IMR-90 (cell line): ENCODE measurements at regions not wholly inside any gene's neighbourhood (a gene's known extent, or its start where the extent isn't known, plus 50 kb on each side); places are given as distances from the start of the nearest gene placed in this dataset.
A peak's percentile ranks its signal among the peaks of the same experiment; 100 is the strongest.

ENCODE experiments used
- ATAC-seq: fragments of 200-7000 bp; cut with Tn5 transposase; 2 replicates; pipeline ENCODE4 v1.9.1; 2020; ENCODE audit warnings: low read depth, mild to moderate bottlenecking, moderate library complexity
- BruUV-seq: library from RNA; stranded (reverse); fragments of 400-500 nt; replicated peaks from 2 replicates; lab custom pipeline; 2021; lab: Mats Ljungman, UMichigan
- CTCF ChIA-PET: fragments of 300-600 bp; formaldehyde crosslinking; extraction: SDS; loops from one replicate; lab custom pipeline; 2021; ENCODE audit warnings: antibody characterized with exemption; lab: Yijun Ruan, JAX
- POLR2A ChIA-PET: fragments of 300-600 bp; sonication (Branson Sonifier 250); formaldehyde crosslinking; loops from one replicate; lab custom pipeline; 2022; ENCODE audit warnings: antibody characterized with exemption; ENCODE audit not compliant: unreplicated experiment; lab: Charles Lee
- DNase-seq: peaks from one replicate; pipeline ENCODE4 v3.0.0; 2013
- H2AFZ ChIP-seq: replicated peaks from 2 replicates; pipeline ENCODE3; 2013; ENCODE audit warnings: low read length, mild to moderate bottlenecking; ENCODE audit not compliant: poor library complexity
- H2AK5ac ChIP-seq: 2 replicates; pipeline ENCODE4 v1.6.1; 2013; ENCODE audit warnings: low read depth, low read length, inconsistent platforms
- H2AK9ac ChIP-seq: replicated peaks from 2 replicates; pipeline ENCODE3; 2013; ENCODE audit warnings: mild to moderate bottlenecking, low read depth, low read length, moderate library complexity; ENCODE audit not compliant: poor library complexity
- H2BK120ac ChIP-seq: 2 replicates; pipeline ENCODE4 v1.6.1; 2013; ENCODE audit warnings: low read depth, low read length, inconsistent platforms
- H2BK15ac ChIP-seq: 3 replicates; pipeline ENCODE4 v1.6.1; 2013; ENCODE audit warnings: low read depth, low read length, inconsistent platforms
- H2BK20ac ChIP-seq: 2 replicates; pipeline ENCODE4 v1.6.1; 2013; ENCODE audit warnings: low read depth, mild to moderate bottlenecking, inconsistent platforms, low read length, moderate library complexity
- H2BK5ac ChIP-seq: 2 replicates; pipeline ENCODE4 v1.6.1; 2013; ENCODE audit warnings: mild to moderate bottlenecking, low read depth, low read length, inconsistent platforms; ENCODE audit not compliant: poor library complexity, severe bottlenecking
- H3K14ac ChIP-seq: replicated peaks from 2 replicates; pipeline ENCODE4 v1.6.1; 2013; ENCODE audit warnings: low read depth, low read length, inconsistent platforms
- H3K18ac ChIP-seq: 2 replicates; pipeline ENCODE4 v1.6.1; 2013; ENCODE audit warnings: low read depth, low read length, control low read depth
- H3K23ac ChIP-seq: 2 replicates; pipeline ENCODE4 v1.6.1; 2013; ENCODE audit warnings: low read depth, low read length, inconsistent platforms
- H3K27ac ChIP-seq: 2 replicates; pipeline ENCODE4 v1.5.1; 2013; ENCODE audit warnings: mild to moderate bottlenecking, control low read depth, low read length; ENCODE audit not compliant: insufficient read depth
- H3K27me3 ChIP-seq: 2 replicates; pipeline ENCODE4 v1.6.1; 2013; ENCODE audit warnings: low read length; ENCODE audit not compliant: control insufficient read depth, insufficient read depth
- H3K36me3 ChIP-seq: 2 replicates; pipeline ENCODE4 v1.6.1; 2013; ENCODE audit warnings: low read length, mixed read lengths; ENCODE audit not compliant: control insufficient read depth, insufficient read depth
- H3K4ac ChIP-seq: 2 replicates; pipeline ENCODE4 v1.6.1; 2013; ENCODE audit warnings: low read depth, low read length, inconsistent platforms
- H3K4me1 ChIP-seq: 2 replicates; pipeline ENCODE4 v1.6.1; 2013; ENCODE audit warnings: low read length, mixed read lengths; ENCODE audit not compliant: control insufficient read depth, insufficient read depth
- H3K4me2 ChIP-seq: 2 replicates; pipeline ENCODE4 v1.6.1; 2013; ENCODE audit warnings: low read depth, mild to moderate bottlenecking, control low read depth, low read length, moderate library complexity
- H3K4me3 ChIP-seq: 2 replicates; pipeline ENCODE4 v1.5.1; 2013; ENCODE audit warnings: low read depth, mild to moderate bottlenecking, control low read depth, low read length, moderate library complexity; ENCODE audit not compliant: insufficient read depth
- H3K56ac ChIP-seq: 2 replicates; pipeline ENCODE4 v1.6.1; 2013; ENCODE audit warnings: low read length, inconsistent platforms; ENCODE audit not compliant: insufficient read depth; ENCODE audit errors: extremely low read depth
- H3K79me1 ChIP-seq, 2 experiments: 2 replicates each; pipeline ENCODE4 v1.6.1; 2013; ENCODE audit warnings: low read length in 2 of 2, inconsistent platforms in 1 of 2, low read depth in 1 of 2
- H3K9ac ChIP-seq: 2 replicates; pipeline ENCODE4 v1.6.1; 2013; ENCODE audit warnings: low read depth, low read length, control low read depth
- H3K9me1 ChIP-seq: 2 replicates; pipeline ENCODE4 v1.6.1; 2013; ENCODE audit warnings: low read length, inconsistent platforms; ENCODE audit not compliant: insufficient read depth
- H3K9me3 ChIP-seq: 2 replicates; pipeline ENCODE4 v1.6.1; 2013; ENCODE audit warnings: low read length; ENCODE audit not compliant: control insufficient read depth, insufficient read depth
- H4K20me1 ChIP-seq: 2 replicates; pipeline ENCODE4 v1.6.1; 2013; ENCODE audit warnings: low read length, inconsistent platforms; ENCODE audit not compliant: insufficient read depth
- H4K5ac ChIP-seq: 2 replicates; pipeline ENCODE4 v1.6.1; 2013; ENCODE audit warnings: mild to moderate bottlenecking, low read depth, low read length, control low read depth
- H4K8ac ChIP-seq, 2 experiments: 2 replicates each; pipeline ENCODE4 v1.6.1; 2013; ENCODE audit warnings: low read depth in 2 of 2, low read length in 2 of 2, control low read depth in 1 of 2, inconsistent platforms in 1 of 2
- H4K91ac ChIP-seq: 2 replicates; pipeline ENCODE4 v1.6.1; 2013; ENCODE audit warnings: low read depth, low read length, inconsistent platforms; ENCODE audit not compliant: insufficient read depth
- CEBPB ChIP-seq: IDR thresholded peaks from 2 replicates; pipeline ENCODE4 v1.6.1; 2012; ENCODE audit warnings: low read depth, low read length, improper control_type of control experiment
- RAD21 ChIP-seq: IDR thresholded peaks from 2 replicates; pipeline ENCODE4 v1.6.1; 2012; ENCODE audit warnings: low read length, improper control_type of control experiment
- SMC3 ChIP-seq: fragments of 150-350 bp; IDR thresholded peaks from 2 replicates; pipeline ENCODE4 v1.6.1; 2016; ENCODE audit warnings: low read depth, mild to moderate bottlenecking, antibody characterized with exemption, low read length, moderate library complexity
- WGBS, 2 experiments: methylation state at CpG; one replicate each; pipeline versions ENCODE4 v1.1.5 to v1.1.7; 2013; ENCODE audit warnings: missing lambda C conversion rate in 2 of 2; ENCODE audit not compliant: insufficient read length in 1 of 2; ENCODE audit errors: extremely low coverage in 2 of 2; 5-methylcytosine and 5-hydroxymethylcytosine counted together
- dilution Hi-C: fragments of 300-500 bp; cut with HindIII; formaldehyde crosslinking; loops from one replicate; pipeline ENCODE4 v1.14.3; 2018; ENCODE audit warnings: low sequenced_read_pairs; ENCODE audit not compliant: unreplicated experiment
- in situ Hi-C: fragments of 300-500 bp; cut with MboI; formaldehyde crosslinking; loops from 3 replicates; pipeline ENCODE4 v1.14.3; 2019; ENCODE audit warnings: low sequenced_read_pairs, inconsistent platforms, mixed read lengths
- intact Hi-C: fragments of 100-400 bp; cut with micrococcal nuclease; formaldehyde crosslinking; loops from 2 replicates; pipeline ENCODE4 v1.10.0; 2022

DNA sequence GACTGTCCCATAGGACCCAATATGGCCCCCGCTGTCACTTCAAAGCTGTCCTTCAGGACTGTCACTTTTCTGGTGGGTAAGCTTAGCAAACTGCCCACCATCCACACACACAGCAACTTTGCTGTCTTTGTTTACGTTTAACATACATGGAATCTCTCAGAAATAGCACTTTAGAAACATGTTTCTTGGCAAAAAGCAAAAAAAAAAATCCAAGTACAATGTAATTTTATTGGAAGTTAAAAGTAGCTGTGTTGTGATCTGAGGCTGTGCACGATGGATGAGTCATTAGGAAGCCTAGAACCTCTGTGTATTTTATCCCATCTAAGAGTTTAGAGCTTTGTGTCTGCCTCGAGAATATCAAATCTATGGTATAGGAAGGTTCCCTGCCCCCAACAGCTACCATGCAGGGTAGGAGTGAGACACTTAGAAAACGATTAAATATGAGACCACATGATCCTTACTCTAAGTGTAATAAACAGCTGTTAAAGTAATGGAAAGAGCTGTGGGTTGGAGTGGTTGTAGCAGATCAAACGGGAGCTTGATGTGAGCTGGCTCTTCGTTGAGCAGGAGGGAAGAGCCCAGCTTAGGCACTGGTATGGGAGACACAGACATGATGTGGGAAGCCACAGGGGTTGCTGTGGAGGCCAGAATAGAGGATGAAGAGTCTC, 119.5 kb downstream of the PLEKHG1 start:
- Histone ChIP-seq H2BK5ac (no peak overlapping the region), H4K20me1 (no peaks in the 10 kb centered on the region), H3K4me3 (no peak overlapping the region), H2BK20ac (no peak overlapping the region), H3K9ac (no peak overlapping the region), H3K36me3 (no peaks in the 10 kb centered on the region), H3K18ac (no peak overlapping the region), H4K91ac (no peak overlapping the region), H3K9me3 (no peaks in the 10 kb centered on the region), H3K4me2 (no peak overlapping the region), H3K4ac (no peak overlapping the region), H2BK15ac (no peak overlapping the region), H2AK5ac (no peak overlapping the region), H4K5ac (no peak overlapping the region), H3K56ac (no peak overlapping the region), H3K79me1 (no peaks in the 10 kb centered on the region), H2BK120ac (no peak overlapping the region), H3K23ac (no peak overlapping the region), H4K8ac (no peak overlapping the region), H3K27ac (no peak overlapping the region), H3K27me3 (no peaks in the 10 kb centered on the region; the same call in 1 of the 2 replicates), H3K9me1 (no peaks in the 10 kb centered on the region), H2AFZ (no peak overlapping the region), H3K14ac (no peak overlapping the region), H3K4me1 (no peaks in the 10 kb centered on the region; the same call in 1 of the 2 replicates), H2AK9ac (no peak overlapping the region)
- dilution Hi-C loops (no loop called here), intact Hi-C loops (no loop called here), in situ Hi-C loops (no loop called here)
- DNase-seq (peak; percentile 9), ATAC-seq (peak; percentile 46; the same call in 1 of the 2 replicates)
- TF ChIP-seq RAD21 (no peak), SMC3 (no peak), CEBPB (no peak)
- CTCF ChIA-PET = interaction anchor here (0.6 kb wide), 1 partner anchor 301 kb away, joined by 4 read pairs; no protein-coding TSS in a partner anchor
- WGBS, 2 experiments = 82% methylated on average over 2 of the region's 7 CpGs; no CpG with 5 or more reads in 1 of the 2 experiments
- POLR2A ChIA-PET = interaction anchor here (0.7 kb wide), 1 partner anchor 15 kb away, joined by 3 read pairs; no protein-coding TSS in a partner anchor
- no TSS peak for BruUV-seq
